Tibial nerve (tissue), 4 donors: ENCODE measurements at regions not wholly inside any gene's neighbourhood (a gene's known extent, or its start where the extent isn't known, plus 50 kb on each side); places are given as distances from the start of the nearest gene placed in this dataset.

ENCODE experiments used
- EP300 ChIP-seq, 2 donors: sonication (generic); formaldehyde crosslinking; IDR thresholded peaks; one replicate each; pipeline ENCODE4 v1.6.1; 2017; ENCODE audit warnings: antibody characterized with exemption in 2 of 2, mild to moderate bottlenecking in 1 of 2
- POLR2A ChIP-seq, 2 donors: fragments of 450-650 bp; IDR thresholded peaks; one replicate each; pipeline ENCODE4 v1.6.1; 2017; ENCODE audit warnings: antibody characterized with exemption in 2 of 2, mild to moderate bottlenecking in 2 of 2, moderate library complexity in 2 of 2
- TF ChIP-seq, protein P1 (sequence below), 5 experiments: fragments of 200-600 bp in 3 of 5; fragments of 450-650 bp in 2 of 5; sonication (generic) in 3 of 5; IDR thresholded peaks; one replicate each; pipeline ENCODE4 v1.5.1; 2016 to 2019; ENCODE audit warnings: antibody characterized with exemption in 5 of 5, mild to moderate bottlenecking in 3 of 5, moderate library complexity in 2 of 5

DNA sequence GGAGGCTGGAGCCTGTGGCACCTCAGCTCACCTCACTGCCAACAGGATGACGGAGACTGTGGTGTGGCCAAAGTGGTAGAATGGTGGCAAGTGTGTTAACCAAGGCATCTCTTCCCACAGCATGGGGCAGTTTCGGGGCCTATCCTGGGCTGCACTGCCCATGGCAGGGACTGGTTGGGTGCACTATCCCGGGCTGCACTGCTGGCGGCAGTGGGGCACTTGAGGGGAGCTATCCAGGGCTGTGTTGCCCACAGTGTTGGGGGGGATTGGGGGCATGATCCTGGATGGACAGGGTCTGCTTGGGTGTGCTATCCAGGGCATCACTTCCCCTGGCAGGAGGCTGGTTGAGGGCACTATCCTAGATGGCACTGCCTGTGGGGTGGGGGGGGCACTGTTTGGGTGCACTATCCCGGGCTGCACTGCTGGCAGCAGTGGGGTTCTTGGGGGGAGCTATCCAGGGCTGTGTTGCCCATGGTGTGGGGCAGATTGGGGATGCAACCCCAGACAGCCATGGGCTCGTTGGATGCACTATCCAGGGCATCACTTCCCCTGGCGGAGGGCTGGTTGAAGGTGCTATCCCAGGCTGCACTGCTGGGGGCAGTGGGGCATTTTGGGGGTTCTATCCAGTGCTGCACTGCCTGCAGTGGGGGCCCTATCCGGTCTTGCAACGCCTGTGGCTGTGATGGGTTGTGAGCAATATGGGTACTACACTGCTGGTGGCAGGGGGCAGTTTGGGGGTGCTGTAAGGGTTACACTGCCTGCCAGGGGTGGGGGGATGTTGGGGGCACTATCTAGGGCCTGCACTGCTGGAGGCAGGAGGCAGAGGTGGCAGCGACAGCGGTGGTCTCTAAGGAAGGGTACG, 129.7 kb downstream of the ZNF248 start:
- TF ChIP-seq, protein P1, sequence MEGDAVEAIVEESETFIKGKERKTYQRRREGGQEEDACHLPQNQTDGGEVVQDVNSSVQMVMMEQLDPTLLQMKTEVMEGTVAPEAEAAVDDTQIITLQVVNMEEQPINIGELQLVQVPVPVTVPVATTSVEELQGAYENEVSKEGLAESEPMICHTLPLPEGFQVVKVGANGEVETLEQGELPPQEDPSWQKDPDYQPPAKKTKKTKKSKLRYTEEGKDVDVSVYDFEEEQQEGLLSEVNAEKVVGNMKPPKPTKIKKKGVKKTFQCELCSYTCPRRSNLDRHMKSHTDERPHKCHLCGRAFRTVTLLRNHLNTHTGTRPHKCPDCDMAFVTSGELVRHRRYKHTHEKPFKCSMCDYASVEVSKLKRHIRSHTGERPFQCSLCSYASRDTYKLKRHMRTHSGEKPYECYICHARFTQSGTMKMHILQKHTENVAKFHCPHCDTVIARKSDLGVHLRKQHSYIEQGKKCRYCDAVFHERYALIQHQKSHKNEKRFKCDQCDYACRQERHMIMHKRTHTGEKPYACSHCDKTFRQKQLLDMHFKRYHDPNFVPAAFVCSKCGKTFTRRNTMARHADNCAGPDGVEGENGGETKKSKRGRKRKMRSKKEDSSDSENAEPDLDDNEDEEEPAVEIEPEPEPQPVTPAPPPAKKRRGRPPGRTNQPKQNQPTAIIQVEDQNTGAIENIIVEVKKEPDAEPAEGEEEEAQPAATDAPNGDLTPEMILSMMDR (IDR thresholded peaks at IDR 0.05) = no peak
- TF ChIP-seq EP300 (IDR thresholded peaks at IDR 0.05) = no peak
- TF ChIP-seq POLR2A (IDR thresholded peaks at IDR 0.05) = no peak
